ENCODE measurements at regions not wholly inside any gene's neighbourhood (a gene's known extent, or its start where the extent isn't known, plus 50 kb on each side); places are given as distances from the start of the nearest gene placed in this dataset.

DNA sequence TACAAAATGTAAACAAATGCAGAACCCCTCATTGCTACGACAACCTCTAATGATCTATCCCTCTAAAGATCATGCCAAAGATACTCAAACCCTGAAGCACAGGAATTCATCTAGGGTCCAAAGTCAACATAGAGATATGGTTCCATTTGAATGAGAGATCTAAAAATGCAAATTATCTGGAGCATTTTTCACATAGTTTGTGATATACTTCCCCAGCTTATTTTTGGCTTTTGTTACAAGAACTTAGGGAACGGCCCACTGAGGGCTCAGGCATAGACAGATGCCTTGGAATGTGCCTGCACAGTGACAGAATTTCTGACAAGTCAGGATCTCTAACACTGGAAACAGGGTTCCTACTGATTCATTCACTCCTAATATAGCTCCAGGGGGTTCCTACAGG is 258.9 kb upstream of the THBS1 start:
- TF ChIP-seq, protein P1, sequence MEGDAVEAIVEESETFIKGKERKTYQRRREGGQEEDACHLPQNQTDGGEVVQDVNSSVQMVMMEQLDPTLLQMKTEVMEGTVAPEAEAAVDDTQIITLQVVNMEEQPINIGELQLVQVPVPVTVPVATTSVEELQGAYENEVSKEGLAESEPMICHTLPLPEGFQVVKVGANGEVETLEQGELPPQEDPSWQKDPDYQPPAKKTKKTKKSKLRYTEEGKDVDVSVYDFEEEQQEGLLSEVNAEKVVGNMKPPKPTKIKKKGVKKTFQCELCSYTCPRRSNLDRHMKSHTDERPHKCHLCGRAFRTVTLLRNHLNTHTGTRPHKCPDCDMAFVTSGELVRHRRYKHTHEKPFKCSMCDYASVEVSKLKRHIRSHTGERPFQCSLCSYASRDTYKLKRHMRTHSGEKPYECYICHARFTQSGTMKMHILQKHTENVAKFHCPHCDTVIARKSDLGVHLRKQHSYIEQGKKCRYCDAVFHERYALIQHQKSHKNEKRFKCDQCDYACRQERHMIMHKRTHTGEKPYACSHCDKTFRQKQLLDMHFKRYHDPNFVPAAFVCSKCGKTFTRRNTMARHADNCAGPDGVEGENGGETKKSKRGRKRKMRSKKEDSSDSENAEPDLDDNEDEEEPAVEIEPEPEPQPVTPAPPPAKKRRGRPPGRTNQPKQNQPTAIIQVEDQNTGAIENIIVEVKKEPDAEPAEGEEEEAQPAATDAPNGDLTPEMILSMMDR (IDR thresholded peaks at IDR 0.05): no peak
- no peak for TF ChIP-seq POLR2A (IDR thresholded peaks at IDR 0.05)

Measured in transverse colon (tissue), 3 donors.